Stimulated activated CD4-positive, alpha-beta T cell treated with anti-CD3 and anti-CD28 coated beads, TNF-alpha, amount 100 ng/mL, for 24 hours (primary cell): ENCODE measurements at regions not wholly inside any gene's neighbourhood (a gene's known extent, or its start where the extent isn't known, plus 50 kb on each side); places are given as distances from the start of the nearest gene placed in this dataset.
"Not testable (repeated sequence)": the region's sequence is repeated elsewhere in the genome, so short reads cannot be mapped to it uniquely, and the experiment has no call there.

Experiments used
- DNase-seq, 3 experiments: peaks; one replicate each; pipeline ENCODE4 v3.0.0-alpha.2; 2020; ENCODE audit warnings: low read depth in 3 of 3

- not testable (repeated sequence) for DNase-seq
Measured at GRCh38 chr21:25531538-25532250, 75.6 kb downstream of the MRPL39 start.

GRCh38 chr21:25528515-25528914 is 78.8 kb downstream of the MRPL39 start:
- DNase-seq, result no peak

GRCh38 chr21:25518491-25518911 is 88.8 kb downstream of the MRPL39 start:
- no peak for DNase-seq

- no peak for DNase-seq
Measured at GRCh38 chr21:25515484-25516405, 91.5 kb downstream of the MRPL39 start.

GRCh38 chr21:25513810-25514209 is 93.5 kb downstream of the MRPL39 start:
- peak in 1 of 3 experiments; percentile 22 for DNase-seq

- DNase-seq, result no peak
Measured at GRCh38 chr21:25512095-25513081, 94.9 kb downstream of the MRPL39 start.

- no peak for DNase-seq
Measured at GRCh38 chr21:25509862-25510261, 97.4 kb downstream of the MRPL39 start.

- DNase-seq, result no peak
Measured at GRCh38 chr21:25508364-25508763, 98.9 kb downstream of the MRPL39 start.

- no peak for DNase-seq
Measured at GRCh38 chr21:25507522-25507921, 99.8 kb downstream of the MRPL39 start.

- DNase-seq, result no peak
Measured at GRCh38 chr21:25506887-25507286, 100.4 kb downstream of the MRPL39 start.

GRCh38 chr21:25506261-25506660 is 101.0 kb downstream of the MRPL39 start:
- DNase-seq, result no peak

- no peak for DNase-seq
Measured at GRCh38 chr21:25503981-25504380, 103.3 kb downstream of the MRPL39 start.

- DNase-seq, result peak; percentile 41 to 61 (median 57)
Measured at GRCh38 chr21:25501996-25502665, 105.2 kb downstream of the MRPL39 start.

GRCh38 chr21:25501462-25501861 is 105.8 kb downstream of the MRPL39 start:
- DNase-seq, result no peak

- DNase-seq, result no peak
Measured at GRCh38 chr21:25500598-25500997, 106.7 kb downstream of the MRPL39 start.

GRCh38 chr21:25496825-25497482 is 110.3 kb downstream of the MRPL39 start:
- DNase-seq, result no peak

- DNase-seq, result no peak
Measured at GRCh38 chr21:25494804-25495203, 112.5 kb downstream of the MRPL39 start.

GRCh38 chr21:25493722-25494121 is 113.6 kb downstream of the MRPL39 start:
- no peak for DNase-seq

- DNase-seq, result no peak
Measured at GRCh38 chr21:25491267-25491666, 116.0 kb downstream of the MRPL39 start.

- no peak for DNase-seq
Measured at GRCh38 chr21:25490742-25491141, 116.5 kb downstream of the MRPL39 start.

GRCh38 chr21:25489673-25490072 is 117.6 kb downstream of the MRPL39 start:
- DNase-seq, result no peak
